CD4-positive, alpha-beta T cell treated with Interleukin-2 at 100 ng/mL for 4 hours (primary cell): ENCODE measurements at regions not wholly inside any gene's neighbourhood (a gene's known extent, or its start where the extent isn't known, plus 50 kb on each side); places are given as distances from the start of the nearest gene placed in this dataset.
"Not testable (repeated sequence)": the region's sequence is repeated elsewhere in the genome, so short reads cannot be mapped to it uniquely, and the experiment has no call there.

Experiments
- DNase-seq: peaks from one replicate; pipeline ENCODE4 v3.0.0-alpha.2; 2020; ENCODE audit warnings: low spot score

DNA sequence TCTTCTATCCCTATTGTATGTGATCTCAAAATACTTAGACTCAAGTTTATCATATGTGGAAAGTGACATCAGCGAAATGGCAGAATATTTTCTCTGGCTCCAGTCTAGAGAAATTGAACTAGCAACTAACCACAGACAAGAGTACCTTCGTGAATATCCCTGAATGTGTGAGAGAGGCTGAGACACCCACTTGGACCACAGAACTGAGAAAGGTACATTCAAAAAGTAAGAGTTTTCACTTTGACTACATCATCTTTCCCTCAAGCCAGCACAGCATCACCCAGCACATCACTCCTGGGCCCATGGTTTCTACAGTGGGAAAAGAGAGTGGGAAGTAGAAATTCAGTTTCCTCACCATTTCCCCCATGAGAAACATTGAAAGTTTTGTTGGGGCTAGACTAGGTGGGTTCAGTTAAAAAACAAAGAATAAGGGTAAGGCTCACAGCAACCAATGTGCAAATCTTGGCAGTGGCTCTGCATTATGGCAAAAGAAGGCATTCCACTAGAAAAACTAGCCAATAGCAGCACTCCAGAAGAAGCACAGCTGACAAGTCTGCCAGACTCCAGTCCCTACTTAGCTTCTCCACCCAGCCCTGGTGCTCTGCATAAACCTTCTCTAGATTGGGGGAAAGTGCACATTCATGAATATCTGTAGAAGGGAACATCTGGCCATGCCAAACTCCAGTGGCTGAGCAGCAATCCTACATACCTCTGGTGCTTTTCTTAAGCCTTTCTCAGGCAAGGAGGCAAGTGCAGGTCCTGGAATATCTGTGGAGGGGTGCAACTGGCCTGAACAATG, 225.6 kb upstream of the VLDLR start:
- DNase-seq, result no peak

DNA sequence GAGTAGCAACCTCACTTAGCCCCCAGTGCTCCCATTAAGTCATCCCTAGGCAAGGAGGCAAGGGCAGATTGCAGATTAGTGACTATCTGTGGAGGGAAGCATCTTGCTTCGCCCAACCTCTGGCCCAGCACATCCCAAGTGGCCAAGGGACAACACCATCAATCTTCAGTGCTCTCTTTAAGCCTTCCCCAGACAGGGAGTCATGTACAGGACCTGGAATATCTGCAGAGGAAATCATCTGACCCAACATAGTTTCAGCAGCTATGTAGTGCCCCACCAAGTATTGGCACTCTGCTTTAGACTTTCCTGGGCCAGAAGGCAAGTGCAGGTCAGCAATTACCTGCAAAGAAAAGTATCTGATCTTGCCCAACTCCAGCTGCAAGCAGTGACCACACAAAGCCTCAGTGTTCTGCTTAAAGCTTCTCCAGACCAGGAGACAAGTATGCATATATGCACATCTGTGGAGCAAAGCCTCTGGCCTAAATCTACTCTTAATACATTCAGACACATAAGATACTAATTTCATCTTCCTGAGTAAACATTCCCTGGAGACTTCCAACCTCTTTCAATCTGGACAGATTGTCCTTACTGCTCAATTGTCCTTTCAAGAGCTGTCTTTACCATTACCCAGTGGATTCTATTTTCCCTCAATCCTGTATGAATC, 224.8 kb upstream of the VLDLR start:
- DNase-seq, result no peak

DNA sequence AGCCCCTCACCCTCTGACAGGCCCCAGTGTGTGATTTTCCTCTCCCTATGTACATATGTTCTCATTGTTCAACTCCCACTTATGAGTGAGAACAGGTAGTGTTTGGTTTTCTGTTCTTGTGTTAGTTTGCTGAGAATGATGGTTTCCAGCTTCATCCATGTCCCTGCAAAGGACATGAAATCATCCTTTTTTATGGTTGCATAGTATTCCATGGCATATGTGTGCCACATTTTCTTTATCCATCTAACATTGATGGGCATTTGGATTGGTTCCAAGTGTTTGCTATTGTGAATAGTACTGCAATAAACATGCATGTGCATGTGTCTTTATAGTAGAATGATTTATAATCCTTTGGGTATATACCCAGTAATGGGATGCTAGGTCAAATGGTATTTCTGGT, 223.7 kb upstream of the VLDLR start:
- DNase-seq, result not testable (repeated sequence)

DNA sequence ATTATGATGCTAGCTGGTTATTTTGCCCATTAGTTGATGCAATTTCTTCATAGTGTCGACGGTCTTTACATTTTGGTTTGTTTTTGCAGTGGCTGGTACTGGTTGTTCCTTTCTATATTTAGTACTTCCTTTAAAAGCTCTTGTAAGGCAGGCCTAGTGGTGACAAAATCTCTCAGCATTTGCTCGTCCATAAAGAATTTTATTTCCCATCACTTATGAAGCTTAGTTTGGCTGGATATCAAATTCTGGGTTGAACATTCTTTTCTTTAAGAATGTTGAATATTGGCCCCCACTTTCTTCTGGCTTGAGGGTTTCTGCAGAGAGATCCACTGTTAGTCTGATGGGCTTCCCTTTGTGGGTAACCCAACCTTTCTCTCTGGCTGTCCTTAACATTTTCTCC, 219.8 kb upstream of the VLDLR start:
- DNase-seq, result not testable (repeated sequence)

DNA sequence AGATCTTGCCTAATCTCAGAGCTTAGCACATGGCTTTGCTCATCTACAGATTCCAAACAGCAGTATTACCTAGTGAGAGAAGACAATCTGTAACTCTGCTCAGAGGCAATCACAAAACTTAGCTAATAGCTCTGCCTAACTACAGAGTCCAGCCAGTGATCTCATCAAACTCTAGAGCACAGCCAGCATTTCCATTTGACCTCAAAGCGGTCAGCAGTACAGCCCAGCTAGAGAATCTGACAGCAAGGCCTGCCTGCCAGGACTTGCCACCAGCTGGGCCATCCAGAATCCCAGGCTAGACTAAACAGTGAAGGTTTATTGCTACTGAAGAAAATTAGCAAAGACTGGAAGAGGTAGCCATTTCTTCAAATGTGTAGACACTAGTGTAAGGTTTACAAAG, 217.9 kb upstream of the VLDLR start:
- DNase-seq, result no peak

DNA sequence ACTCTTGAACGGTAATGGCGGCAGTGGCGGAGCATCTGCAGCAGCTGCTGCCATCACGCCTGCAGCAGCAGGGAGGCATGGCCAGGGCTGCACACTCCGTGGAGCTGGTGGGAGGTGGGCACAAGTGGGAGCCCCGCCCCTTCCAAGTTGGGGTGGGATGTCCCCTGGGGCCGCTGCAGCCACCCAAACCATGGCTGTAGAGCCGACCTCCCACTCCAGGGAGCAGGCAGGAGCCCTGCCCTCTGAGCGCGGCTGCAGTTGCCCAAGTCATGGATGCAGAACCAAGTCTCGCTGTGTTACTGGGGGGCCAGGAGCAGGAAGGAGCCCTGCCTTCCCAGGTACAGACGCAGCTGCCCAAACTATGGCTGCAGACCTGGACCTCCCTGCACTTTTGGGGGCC, 215.3 kb upstream of the VLDLR start:
- no peak for DNase-seq

DNA sequence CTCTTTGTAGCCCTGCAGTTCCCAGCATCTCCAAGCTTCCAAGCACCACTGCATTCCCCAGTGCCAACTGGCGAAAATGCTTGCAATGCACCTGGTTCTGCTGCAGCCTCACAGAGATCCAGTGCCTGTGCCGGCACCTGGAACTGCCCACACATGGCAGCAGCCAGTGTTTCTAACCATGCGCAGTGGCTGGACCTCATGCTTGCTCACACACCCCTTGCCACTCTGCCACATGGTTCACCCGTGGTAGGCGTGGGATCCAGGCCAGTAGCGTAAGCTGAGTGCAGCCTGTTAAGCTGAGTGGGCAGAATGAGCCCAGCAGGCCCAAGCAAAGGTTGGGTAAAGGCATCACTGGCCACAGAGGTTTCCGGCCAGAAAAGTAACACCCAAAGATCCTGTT, 214.1 kb upstream of the VLDLR start:
- no peak for DNase-seq

DNA sequence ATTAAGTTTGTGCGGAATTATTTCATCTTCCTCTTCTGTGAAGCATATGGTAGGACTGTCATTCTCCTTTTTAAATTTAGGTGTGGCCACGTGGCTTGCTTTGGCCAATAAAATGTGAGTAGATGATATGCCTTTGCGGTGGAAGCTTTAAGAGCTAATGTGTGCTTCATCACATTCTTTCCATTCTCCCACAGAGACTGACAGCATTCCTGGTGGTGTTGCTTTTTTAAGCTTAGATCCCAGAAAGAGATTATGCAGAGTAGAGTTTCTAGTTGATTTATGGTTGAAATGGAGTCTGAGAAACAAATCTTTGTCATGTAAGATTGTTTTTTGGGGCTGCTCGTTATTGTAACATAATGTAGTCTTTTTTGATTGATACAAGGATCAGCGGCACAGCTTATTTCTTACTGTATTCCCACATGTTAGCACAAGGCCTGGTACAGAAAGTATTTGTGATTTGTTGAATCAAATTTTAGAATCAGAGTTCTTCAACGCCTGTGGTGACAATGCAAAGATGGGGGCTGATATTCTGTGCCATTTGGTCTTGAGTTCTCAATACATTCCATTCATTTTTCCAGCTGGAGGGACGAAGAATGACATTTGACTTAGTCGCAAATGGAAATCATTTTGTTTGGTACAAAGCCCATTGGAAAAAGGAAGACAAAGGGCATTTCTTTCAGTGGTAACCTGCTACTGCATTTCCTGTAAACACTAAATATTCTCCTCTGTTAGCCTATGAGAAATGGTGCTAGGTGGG, 209.9 kb upstream of the VLDLR start:
- DNase-seq, result no peak

DNA sequence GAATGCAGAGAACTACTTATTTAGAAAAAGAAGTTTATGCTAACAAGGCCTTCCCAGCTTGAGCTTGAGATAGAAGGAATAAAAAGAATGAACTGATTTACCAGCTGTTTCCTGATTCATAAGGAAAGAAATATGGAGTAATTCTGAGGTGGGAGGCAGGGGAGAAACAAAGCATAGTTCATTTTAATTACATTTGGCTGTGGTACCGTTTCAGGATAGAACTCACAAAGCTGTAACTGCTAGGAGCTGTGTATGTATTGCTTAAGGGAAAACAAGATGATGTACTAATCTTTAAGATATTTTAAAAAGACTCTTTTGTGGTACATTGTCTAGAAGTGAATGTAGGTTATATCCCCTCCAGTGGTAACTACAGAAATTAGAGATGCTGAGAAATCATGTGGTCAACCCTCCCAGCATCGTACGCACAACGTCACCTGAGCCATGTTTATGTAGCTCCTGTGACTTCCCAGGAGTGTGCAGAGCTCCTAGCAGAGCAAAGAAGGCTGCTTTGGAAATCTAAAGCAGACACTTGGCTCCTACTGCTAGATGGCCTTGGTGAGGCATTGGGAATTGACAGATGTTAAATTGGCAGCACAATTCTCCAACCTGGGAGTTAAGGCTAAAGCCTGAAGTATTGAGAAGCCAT, 208.3 kb upstream of the VLDLR start:
- DNase-seq, result no peak

DNA sequence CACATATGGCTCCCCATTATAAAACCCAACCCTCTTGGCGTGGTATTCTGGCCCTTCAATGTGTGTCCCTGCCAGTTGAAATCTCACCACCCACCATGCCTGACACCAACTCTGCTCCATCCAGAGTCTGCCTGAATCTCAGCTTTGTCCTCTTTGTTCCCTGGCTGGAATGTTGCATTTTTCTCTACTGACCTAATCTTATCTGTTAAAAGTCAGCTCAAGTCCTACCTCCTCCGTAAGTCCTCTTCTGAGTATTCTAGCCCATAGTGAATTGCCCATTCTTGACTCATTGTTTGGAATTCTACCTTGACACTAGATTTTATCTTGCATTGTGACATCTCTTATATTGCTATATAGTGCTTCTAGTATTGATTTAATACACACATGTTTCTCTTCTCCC, 207.1 kb upstream of the VLDLR start:
- DNase-seq, result no peak

DNA sequence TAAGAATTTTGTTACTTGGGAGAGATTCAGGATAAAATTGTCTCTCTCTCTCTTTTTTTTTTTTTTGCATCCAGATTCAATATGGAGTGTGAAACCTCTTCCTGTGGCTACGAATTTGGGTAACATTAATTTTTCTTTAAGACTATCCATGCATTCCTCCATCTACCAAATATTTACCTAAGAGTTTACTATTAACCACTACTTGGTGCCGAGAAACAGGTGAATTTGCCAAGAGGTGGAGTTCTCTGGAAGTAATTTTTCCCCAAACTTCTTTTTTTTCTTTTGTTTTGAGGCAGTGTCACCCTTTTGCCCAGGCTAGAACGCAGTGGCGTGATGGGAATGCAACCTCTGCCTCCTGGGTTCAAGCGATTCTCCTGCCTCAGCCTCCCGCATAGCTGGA, 206.3 kb upstream of the VLDLR start:
- no peak for DNase-seq

DNA sequence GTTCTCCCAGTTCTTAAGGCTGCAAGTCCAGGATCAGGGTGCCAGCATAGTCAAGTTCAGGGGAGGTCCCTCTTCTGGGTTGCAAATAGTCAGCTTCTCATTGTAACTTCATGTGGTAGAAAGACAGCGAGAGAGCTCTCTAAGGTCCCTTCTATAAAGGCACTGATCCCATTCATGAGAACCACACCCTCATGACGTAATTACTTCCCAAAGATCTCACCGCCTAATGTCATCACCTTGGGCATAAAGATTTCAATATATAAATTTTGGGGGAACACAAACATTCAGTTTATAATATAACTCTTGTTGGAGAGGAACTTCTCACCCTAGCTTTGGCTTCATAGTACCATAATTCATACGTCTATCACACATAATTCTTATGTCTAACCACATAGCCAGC, 203.9 kb upstream of the VLDLR start:
- DNase-seq, result no peak

DNA sequence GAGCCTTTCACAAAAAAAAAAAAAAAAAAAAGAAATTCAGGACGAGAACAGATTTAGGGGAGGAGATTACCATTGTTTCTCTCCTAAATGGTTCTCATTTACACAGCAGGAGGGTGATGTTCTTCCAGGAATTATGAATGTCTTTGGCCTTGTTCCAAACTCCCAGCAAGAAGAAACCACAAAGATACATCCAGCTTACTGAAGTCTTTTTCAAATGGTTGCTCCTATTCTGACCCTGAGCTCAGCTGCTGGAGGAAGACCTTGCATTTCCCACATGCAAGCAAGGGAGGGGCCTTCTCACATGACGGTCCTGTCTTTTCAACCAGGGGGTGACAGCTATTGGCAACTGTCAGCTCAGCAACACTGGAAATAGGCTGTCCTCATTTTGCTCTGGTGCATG, 203.0 kb upstream of the VLDLR start:
- DNase-seq, result no peak

DNA sequence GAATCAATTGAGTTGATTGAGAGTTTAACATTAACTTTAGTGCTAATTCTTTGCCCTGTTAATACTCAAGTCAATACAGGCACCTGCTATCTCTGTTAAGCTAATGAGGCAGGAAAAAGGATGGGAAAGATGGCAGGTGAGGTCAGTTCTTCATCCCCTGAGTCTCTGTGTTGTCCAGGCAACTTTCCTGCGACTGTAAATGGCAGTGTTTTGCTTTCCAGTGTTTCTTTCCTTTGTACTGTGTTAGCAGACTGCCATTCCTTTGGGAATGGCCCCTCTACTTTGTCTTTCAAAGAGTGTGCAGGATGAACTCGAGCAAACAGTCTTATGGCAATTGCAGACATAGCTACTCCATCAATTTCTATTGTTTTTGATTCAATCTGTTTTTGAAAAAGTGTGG, 202.2 kb upstream of the VLDLR start:
- no peak for DNase-seq

DNA sequence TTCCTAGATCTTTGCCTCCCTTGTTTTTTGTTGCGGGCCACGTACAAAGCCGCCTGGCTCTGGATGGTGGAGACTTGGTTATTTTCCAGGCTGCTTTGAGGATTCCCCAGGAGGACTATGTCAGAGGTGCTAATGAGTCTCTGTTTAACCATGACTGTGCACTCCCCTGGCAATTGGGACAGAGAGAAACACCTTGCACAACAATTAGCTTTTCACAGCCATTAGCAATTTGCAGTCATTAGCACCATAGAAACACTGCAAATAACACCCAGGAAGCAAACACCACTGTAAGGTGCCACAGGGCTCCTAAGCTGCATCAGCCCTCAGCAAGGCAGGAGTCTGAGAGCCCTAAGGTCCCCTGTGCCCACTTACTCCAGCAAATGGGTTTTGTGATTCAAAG, 201.0 kb upstream of the VLDLR start:
- no peak for DNase-seq

DNA sequence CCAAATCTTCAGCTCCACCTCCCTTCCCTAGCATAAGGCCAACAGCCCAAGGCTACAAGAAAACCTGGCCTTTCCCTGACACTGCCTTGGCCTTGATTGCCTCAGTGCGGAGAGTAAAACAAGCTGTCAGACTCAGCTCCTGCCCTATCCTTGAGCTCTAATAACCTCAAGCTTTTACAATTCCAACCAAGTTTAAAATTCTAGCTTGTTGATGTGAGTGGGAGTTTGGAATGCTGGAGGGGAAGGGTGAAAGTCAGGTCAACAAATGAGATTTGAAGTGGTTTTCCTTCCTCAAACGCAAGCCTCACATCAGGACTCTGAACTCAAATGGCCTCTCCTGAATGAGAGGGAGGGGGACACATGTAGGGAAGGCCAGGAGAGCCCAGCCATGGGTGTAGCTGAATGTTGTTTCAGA, 197.0 kb upstream of the VLDLR start:
- DNase-seq, result no peak

DNA sequence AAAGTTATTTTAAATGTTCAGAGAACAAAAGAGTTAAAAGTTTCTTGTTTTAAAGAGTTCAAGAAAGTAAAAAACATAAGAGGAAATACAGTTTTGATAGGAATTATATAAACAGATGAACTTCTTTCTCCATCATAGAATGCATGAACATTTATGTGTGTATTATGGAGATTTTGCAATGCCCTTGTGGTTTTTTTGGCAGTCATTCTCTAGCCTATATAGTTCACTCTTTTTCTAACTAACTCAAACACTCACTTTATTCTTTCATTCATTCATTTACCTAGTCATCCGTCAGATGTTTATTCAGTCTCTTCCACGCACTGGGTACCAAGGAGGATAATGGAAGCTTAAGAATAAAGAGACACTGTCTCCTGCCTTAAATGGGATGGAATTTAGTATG, 195.9 kb upstream of the VLDLR start:
- no peak for DNase-seq

DNA sequence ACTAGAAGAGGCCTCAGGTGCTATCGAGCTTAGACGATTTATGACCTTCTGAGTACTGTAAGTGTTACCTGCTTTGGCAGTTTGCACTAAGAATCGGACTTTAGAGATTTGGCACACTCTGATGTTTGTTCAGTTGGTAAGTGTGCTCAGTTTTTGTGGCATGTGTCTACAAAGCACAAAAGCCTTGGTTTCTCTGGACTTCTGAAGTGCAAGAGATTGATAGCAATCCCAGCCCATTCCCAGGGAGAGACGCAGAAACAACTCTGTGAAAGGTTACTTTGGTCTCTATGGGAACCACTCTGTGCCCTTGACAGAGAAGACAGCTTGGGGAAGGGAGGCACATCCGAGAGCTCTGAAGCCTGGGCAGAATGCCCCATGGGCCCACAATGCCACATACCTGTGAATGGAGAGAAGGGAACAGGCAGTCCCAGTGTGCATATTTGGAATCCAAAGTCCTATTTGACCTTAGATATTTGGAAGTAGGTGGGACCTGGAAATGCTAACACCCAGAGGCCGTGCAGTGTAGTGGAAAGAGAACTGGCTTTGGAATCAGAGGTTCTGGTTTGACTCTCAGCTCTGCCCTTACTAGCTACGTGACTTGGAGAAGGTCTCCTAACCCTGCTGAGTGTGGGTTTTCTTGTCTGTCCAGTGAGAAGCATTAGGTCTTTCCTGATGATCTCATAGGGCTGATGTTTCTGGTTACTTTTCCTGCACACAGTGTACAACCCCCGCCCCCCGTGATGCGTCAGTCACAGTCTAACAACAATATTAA, 194.3 kb upstream of the VLDLR start:
- no peak for DNase-seq

DNA sequence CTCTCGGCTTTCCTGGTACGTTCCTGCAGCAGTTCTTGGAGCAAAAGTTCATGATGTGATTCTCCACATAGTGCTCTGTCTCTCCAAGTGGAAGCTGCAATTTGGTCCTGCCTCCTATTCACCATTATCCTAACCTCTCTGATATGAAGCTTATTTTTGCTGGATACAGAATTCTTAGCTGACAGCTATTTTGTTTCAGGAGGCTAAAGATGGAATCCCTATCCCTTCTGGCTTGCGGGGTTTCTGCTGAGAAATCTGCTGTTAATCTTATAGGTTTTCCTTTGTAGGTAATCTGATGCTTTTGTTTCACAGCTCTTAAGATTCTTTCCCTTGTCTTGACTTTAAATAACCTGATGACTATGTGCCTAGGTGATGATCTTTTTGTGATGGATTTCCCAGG, 181.6 kb upstream of the VLDLR start:
- no peak for DNase-seq

DNA sequence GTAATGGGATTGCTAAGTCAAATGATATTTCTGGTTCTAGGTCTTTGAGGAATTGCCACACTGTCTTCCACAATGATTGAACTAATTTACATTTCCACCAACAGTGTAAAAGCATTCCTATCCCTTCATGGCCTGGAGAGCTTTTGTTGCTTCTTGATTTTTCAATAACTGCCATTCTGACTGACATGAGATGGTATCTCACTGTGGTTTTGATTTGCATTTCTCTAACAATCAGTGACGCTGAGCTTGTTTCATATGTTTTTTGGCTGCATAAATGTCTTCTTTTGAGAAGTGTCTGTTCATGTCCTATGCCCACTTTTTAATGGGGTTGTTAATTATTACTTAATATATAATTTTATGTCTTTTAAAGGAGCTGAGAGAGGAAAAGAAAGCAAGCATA, 177.7 kb upstream of the VLDLR start:
- DNase-seq, result not testable (repeated sequence)

DNA sequence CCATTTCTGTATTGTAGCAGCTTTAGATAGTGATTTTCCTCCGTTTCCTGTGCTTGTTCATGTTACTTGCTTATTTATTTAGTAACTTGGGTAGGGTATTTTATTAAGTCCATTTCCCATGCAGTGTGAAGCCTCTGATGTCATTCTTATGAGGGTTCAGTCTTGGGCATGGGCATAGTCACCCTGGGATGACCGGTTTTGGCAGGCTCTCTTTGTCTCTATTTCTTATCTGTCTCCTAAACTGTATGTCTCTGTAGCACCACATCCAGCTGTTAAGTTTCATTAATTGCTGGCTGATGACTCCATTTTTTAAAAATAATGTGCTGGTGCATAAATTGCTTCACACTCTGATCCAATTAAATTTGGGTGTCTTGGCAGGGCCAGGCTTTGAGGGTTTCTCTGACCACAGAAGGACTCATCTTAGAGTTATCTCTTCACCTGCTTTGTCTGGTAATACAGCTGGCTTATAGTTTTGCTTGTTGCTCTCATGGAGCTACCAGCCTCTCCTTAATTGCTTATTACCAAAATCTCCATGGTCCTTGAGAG, 173.3 kb upstream of the VLDLR start:
- no peak for DNase-seq

DNA sequence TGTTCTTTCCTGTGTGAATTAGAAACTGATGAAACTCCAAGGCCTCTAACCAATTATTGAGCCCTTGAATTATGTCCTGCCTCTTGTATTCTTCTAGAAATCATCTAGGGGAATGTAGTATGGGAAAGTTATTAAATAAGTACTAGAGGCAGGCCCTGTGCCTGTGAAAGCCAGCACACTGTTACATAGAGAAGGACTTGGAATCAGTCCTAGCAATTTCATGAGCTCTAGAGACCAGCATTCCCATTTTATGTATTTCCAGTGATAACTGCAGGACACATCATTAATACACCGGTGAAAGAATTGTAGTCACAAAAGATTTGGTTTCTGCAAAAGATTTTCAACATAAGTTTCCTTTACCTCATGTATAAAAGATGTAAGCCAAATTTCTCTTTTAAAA, 168.5 kb upstream of the VLDLR start:
- DNase-seq, result no peak
